Tibial artery (tissue), 4 donors: ENCODE measurements at regions not wholly inside any gene's neighbourhood (a gene's known extent, or its start where the extent isn't known, plus 50 kb on each side); places are given as distances from the start of the nearest gene placed in this dataset.

Source experiments
- DNase-seq, 2 donors: peaks; one replicate each; pipeline ENCODE4 v3.0.0-alpha.2; 2019
- H3K27ac ChIP-seq, 2 donors: fragments of 200-600 bp; sonication (generic) in 1 of 2; 1 replicate in 1 of 2; 2 replicates in 1 of 2; pipeline ENCODE4 v1.5.1; 2018 to 2019; ENCODE audit warnings: mild to moderate bottlenecking in 1 of 2
- H3K27me3 ChIP-seq, 2 donors: fragments of 200-600 bp; sonication (generic) in 1 of 2; one replicate each; pipeline versions ENCODE4 v1.5.1 to v1.6.0; 2016 to 2019
- H3K36me3 ChIP-seq, 3 donors: fragments of 200-600 bp; sonication (generic) in 2 of 3; one replicate each; pipeline ENCODE4 v1.5.1; 2016 to 2019; ENCODE audit warnings: mild to moderate bottlenecking in 2 of 3
- H3K4me1 ChIP-seq, 4 donors: fragments of 200-600 bp; sonication (generic) in 2 of 4; 1 replicate in 3 of 4; 2 replicates in 1 of 4; pipeline ENCODE4 v1.5.1; 2016 to 2019
- H3K4me3 ChIP-seq, 2 donors: fragments of 200-600 bp; sonication (generic) in 1 of 2; 1 replicate in 1 of 2; 2 replicates in 1 of 2; pipeline ENCODE4 v1.5.1; 2018 to 2019; ENCODE audit warnings: mild to moderate bottlenecking in 2 of 2
- H3K9me3 ChIP-seq, 3 donors: fragments of 200-600 bp; sonication (generic) in 1 of 3; one replicate each; pipeline ENCODE4 v1.5.1; 2016 to 2019
- CTCF ChIP-seq, 2 experiments: fragments of 200-600 bp in 1 of 2; fragments of 450-650 bp in 1 of 2; IDR thresholded peaks; one replicate each; pipeline ENCODE4 v1.5.1; 2017 to 2019; ENCODE audit warnings: antibody characterized with exemption in 2 of 2, mild to moderate bottlenecking in 1 of 2, moderate library complexity in 1 of 2
- intact Hi-C: fragments of 100-400 bp; cut with DNase I; formaldehyde crosslinking; loops from one replicate; pipeline ENCODE4 v1.15.0; 2023; ENCODE audit warnings: low total_unique reads

- no peaks in the 10 kb centered on the region for H3K9me3 ChIP-seq
- no peak for DNase-seq
- H3K36me3 ChIP-seq: no peaks in the 10 kb centered on the region
- no peak overlapping the region for H3K4me3 ChIP-seq
- intact Hi-C loops: no loop called here
- H3K27me3 ChIP-seq: peaks cover 0 to 3% of the 10 kb centered on the region in 2 donors
- H3K27ac ChIP-seq: no peak overlapping the region
- H3K4me1 ChIP-seq: no peaks in the 10 kb centered on the region
- no peak for TF ChIP-seq CTCF (IDR thresholded peaks at IDR 0.05)
Measured at GRCh38 chr18:47311585-47311984, 60.1 kb upstream of the SKOR2 start.
